ENCODE measurements at regions not wholly inside any gene's neighbourhood (a gene's known extent, or its start where the extent isn't known, plus 50 kb on each side); places are given as distances from the start of the nearest gene placed in this dataset.

DNA sequence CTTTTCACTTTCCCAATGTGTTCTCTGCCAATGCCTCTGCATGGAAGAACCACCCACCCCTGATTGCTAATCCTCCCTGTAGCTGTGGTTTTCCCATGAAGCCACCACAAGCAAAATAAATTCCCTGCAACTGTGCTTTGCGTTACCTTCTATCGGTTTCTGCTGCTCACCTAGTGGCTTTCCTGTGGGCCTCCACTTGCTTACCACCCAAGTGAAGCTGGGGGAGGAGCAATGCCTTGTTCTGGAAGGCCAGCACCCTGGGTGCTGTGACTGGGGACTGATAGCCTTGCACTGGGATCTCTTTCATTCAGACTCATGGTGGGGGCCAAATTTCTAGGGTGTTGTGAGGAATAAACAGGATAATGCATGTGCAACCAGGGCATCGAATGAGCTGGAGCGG is 56.3 kb upstream of the GDNF start:
- TF ChIP-seq, protein P1, sequence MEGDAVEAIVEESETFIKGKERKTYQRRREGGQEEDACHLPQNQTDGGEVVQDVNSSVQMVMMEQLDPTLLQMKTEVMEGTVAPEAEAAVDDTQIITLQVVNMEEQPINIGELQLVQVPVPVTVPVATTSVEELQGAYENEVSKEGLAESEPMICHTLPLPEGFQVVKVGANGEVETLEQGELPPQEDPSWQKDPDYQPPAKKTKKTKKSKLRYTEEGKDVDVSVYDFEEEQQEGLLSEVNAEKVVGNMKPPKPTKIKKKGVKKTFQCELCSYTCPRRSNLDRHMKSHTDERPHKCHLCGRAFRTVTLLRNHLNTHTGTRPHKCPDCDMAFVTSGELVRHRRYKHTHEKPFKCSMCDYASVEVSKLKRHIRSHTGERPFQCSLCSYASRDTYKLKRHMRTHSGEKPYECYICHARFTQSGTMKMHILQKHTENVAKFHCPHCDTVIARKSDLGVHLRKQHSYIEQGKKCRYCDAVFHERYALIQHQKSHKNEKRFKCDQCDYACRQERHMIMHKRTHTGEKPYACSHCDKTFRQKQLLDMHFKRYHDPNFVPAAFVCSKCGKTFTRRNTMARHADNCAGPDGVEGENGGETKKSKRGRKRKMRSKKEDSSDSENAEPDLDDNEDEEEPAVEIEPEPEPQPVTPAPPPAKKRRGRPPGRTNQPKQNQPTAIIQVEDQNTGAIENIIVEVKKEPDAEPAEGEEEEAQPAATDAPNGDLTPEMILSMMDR (IDR thresholded peaks at IDR 0.05; ENCODE audit: insufficient read depth, low read depth, low read length), result no peak
- no peak for TF ChIP-seq EZH2 (IDR thresholded peaks at IDR 0.05; ENCODE audit: insufficient read depth, low read length)
